ENCODE measurements at regions not wholly inside any gene's neighbourhood (a gene's known extent, or its start where the extent isn't known, plus 50 kb on each side); places are given as distances from the start of the nearest gene placed in this dataset.

DNA sequence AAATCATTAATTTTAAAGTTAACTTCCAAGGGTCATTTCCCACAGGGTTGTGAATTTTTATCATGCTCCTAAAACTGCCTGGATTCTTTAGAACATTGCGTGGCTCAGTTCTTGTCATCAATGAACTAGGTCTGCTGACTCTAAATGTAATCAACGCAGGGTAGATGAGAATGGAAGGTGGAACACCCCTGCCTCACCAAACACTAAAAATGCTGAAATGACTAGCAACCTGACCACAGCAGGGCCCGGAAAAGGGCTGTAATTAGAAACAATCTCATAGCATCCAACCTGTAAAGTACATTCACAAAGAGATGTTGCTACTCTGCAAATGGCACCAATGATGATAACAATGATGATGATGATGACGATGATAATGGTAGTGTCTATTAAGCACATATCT is 356.9 kb downstream of the DEPDC1B start:
- no peak overlapping the region for H3K9ac ChIP-seq (ENCODE audit: insufficient read depth in 1 of 2, low read length in 2 of 2)
- H3K4me3 ChIP-seq, result no peak overlapping the region
- H3K27me3 ChIP-seq (ENCODE audit: control insufficient read depth in 3 of 3, insufficient read depth in 3 of 3, low read length in 2 of 3), result no peaks in the 10 kb centered on the region
- no peak for ATAC-seq (ENCODE audit: insufficient read depth, low FRiP score)
- TF ChIP-seq, protein P1, sequence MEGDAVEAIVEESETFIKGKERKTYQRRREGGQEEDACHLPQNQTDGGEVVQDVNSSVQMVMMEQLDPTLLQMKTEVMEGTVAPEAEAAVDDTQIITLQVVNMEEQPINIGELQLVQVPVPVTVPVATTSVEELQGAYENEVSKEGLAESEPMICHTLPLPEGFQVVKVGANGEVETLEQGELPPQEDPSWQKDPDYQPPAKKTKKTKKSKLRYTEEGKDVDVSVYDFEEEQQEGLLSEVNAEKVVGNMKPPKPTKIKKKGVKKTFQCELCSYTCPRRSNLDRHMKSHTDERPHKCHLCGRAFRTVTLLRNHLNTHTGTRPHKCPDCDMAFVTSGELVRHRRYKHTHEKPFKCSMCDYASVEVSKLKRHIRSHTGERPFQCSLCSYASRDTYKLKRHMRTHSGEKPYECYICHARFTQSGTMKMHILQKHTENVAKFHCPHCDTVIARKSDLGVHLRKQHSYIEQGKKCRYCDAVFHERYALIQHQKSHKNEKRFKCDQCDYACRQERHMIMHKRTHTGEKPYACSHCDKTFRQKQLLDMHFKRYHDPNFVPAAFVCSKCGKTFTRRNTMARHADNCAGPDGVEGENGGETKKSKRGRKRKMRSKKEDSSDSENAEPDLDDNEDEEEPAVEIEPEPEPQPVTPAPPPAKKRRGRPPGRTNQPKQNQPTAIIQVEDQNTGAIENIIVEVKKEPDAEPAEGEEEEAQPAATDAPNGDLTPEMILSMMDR (IDR thresholded peaks at IDR 0.05; ENCODE audit: control extremely low read depth, extremely low read depth), result no peak
- 96 to 97% methylated on average over 4 of the region's 4 CpGs for WGBS, 2 donors
- H3K4me1 ChIP-seq (ENCODE audit: control insufficient read depth in 5 of 5, insufficient read depth in 5 of 5, low read length in 5 of 5), result no peaks in the 10 kb centered on the region
- no peak overlapping the region for H3K27ac ChIP-seq (ENCODE audit: low read depth in 1 of 2, low read length in 1 of 2)
- DNase-seq, result no peak
- no peaks in the 10 kb centered on the region for H3K36me3 ChIP-seq (ENCODE audit: control insufficient read depth in 4 of 4, insufficient read depth in 4 of 4, low read length in 4 of 4)
- H3K9me3 ChIP-seq (ENCODE audit: control insufficient read depth in 4 of 4, insufficient read depth in 3 of 4, low read length in 3 of 4), result no peaks in the 10 kb centered on the region

DNA sequence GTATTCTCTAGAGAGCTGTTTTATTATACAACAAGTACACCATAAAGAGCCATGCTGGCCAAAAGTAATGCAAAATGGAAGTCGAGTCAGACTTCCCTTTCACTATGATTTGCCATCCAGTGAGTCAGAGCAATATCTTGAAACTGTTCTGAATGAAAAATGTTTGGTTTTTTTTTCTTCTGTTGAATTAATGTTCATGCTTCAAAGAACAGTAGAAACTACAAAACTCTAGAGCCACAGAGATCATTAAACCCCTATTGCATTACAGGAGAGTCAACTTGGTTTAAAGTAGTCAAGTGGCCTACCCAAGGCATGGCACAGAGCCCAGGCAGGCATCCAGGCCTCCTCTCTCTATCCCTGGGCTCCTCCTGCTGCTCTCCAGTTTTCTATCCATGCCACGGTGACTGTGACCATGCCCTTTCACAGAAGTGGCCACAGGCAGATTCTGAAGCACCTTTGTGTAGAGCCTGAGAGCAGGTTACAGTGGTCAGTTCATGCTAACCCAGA is 358.9 kb downstream of the DEPDC1B start:
- TF ChIP-seq, protein P1 (IDR thresholded peaks at IDR 0.05; ENCODE audit: control extremely low read depth, extremely low read depth), result no peak
- Histone ChIP-seq H3K4me1 (ENCODE audit: control insufficient read depth in 5 of 5, insufficient read depth in 5 of 5, low read length in 5 of 5) (no peaks in the 10 kb centered on the region), H3K36me3 (ENCODE audit: control insufficient read depth in 4 of 4, insufficient read depth in 4 of 4, low read length in 4 of 4) (no peaks in the 10 kb centered on the region), H3K4me3 (no peak overlapping the region), H3K27ac (ENCODE audit: low read depth in 1 of 2, low read length in 1 of 2) (no peak overlapping the region), H3K9ac (ENCODE audit: insufficient read depth in 1 of 2, low read length in 2 of 2) (no peak overlapping the region), H3K27me3 (ENCODE audit: control insufficient read depth in 3 of 3, insufficient read depth in 3 of 3, low read length in 2 of 3) (no peaks in the 10 kb centered on the region), H3K9me3 (ENCODE audit: control insufficient read depth in 4 of 4, insufficient read depth in 3 of 4, low read length in 3 of 4) (no peaks in the 10 kb centered on the region)
- 74 to 75% methylated on average over 2 of the region's 2 CpGs for WGBS, 2 donors
- ATAC-seq (ENCODE audit: insufficient read depth, low FRiP score) (no peak), DNase-seq (no peak)

DNA sequence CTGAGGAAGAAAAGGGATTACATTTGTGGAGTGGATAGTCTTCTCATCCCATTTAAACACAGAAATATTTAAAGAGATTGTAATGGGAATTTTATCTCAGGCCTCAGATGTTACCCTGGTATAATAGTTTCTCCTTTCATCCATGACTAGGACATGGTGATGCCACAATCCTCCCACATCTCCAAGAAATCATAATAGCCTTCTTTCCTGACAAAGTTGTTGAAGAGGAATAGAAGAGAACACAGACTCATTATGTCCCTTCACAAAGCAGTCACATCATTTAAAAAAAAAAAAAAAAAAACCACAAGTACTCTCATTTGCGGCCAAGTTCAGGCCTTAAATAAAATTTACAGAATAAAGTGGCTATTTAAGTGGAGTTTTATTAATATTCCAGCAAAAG is 359.6 kb downstream of the DEPDC1B start:
- Histone ChIP-seq H3K27me3 (ENCODE audit: control insufficient read depth in 3 of 3, insufficient read depth in 3 of 3, low read length in 2 of 3) (no peaks in the 10 kb centered on the region), H3K27ac (ENCODE audit: low read depth in 1 of 2, low read length in 1 of 2) (no peak overlapping the region), H3K9me3 (ENCODE audit: control insufficient read depth in 4 of 4, insufficient read depth in 3 of 4, low read length in 3 of 4) (no peaks in the 10 kb centered on the region), H3K4me1 (ENCODE audit: control insufficient read depth in 5 of 5, insufficient read depth in 5 of 5, low read length in 5 of 5) (no peaks in the 10 kb centered on the region), H3K4me3 (no peak overlapping the region), H3K9ac (ENCODE audit: insufficient read depth in 1 of 2, low read length in 2 of 2) (no peak overlapping the region), H3K36me3 (ENCODE audit: control insufficient read depth in 4 of 4, insufficient read depth in 4 of 4, low read length in 4 of 4) (no peaks in the 10 kb centered on the region)
- WGBS, 2 donors, result 87 to 96% methylated on average over 1 of the region's 1 CpG
- TF ChIP-seq, protein P1 (IDR thresholded peaks at IDR 0.05; ENCODE audit: control extremely low read depth, extremely low read depth), result no peak
- ATAC-seq (ENCODE audit: insufficient read depth, low FRiP score), result no peak
- no peak for DNase-seq

DNA sequence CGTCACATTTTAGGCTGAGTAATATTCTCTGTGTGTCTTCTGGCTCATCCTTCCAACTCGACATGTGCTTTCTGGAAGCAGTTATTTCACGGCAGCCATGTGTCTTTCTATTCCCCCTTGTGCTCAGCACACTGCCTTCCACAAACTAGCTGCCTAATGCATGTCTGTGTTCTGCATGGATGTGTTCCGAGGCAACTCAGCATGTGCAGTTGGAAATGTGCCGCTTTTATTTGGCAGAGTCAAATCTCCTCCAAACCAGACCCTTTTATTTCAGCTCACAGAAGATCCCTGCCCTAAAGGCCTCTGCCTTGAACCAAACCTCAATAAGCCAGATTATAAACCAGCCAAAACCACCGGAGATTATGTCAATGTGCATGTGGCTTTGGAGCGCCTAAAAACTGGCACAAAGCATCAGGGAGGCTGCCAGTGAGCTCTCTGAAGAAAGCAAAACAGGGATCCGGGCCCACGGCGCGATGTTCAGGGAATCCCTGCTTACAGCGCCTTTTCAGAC is 360.2 kb downstream of the DEPDC1B start:
- 85 to 93% methylated on average over 12 of the region's 12 CpGs for WGBS, 2 donors
- Histone ChIP-seq H3K4me1 (ENCODE audit: control insufficient read depth in 5 of 5, insufficient read depth in 5 of 5, low read length in 5 of 5) (no peaks in the 10 kb centered on the region), H3K4me3 (no peak overlapping the region), H3K27ac (ENCODE audit: low read depth in 1 of 2, low read length in 1 of 2) (no peak overlapping the region), H3K27me3 (ENCODE audit: control insufficient read depth in 3 of 3, insufficient read depth in 3 of 3, low read length in 2 of 3) (no peaks in the 10 kb centered on the region), H3K9me3 (ENCODE audit: control insufficient read depth in 4 of 4, insufficient read depth in 3 of 4, low read length in 3 of 4) (no peaks in the 10 kb centered on the region), H3K9ac (ENCODE audit: insufficient read depth in 1 of 2, low read length in 2 of 2) (no peak overlapping the region), H3K36me3 (ENCODE audit: control insufficient read depth in 4 of 4, insufficient read depth in 4 of 4, low read length in 4 of 4) (no peaks in the 10 kb centered on the region)
- no peak for ATAC-seq (ENCODE audit: insufficient read depth, low FRiP score)
- TF ChIP-seq, protein P1 (IDR thresholded peaks at IDR 0.05; ENCODE audit: control extremely low read depth, extremely low read depth), result no peak
- no peak for DNase-seq

All from lung (tissue), 11 donors.